DLD1 (cell line): ENCODE measurements at regions not wholly inside any gene's neighbourhood (a gene's known extent, or its start where the extent isn't known, plus 50 kb on each side); places are given as distances from the start of the nearest gene placed in this dataset.

Experiments
- in situ Hi-C: cut with HindIII; loops from 2 replicates; pipeline ENCODE4 v1.10.0; 2017; ENCODE audit warnings: low sequenced_read_pairs

- in situ Hi-C loops, result no loop called here
Observed at GRCh38 chr2:59076079-59076619, 835.0 kb upstream of the FANCL start.

GRCh38 chr2:59074071-59074470 lies 832.9 kb upstream of the FANCL start:
- in situ Hi-C loops, result no loop called here

- in situ Hi-C loops, result no loop called here
Observed at GRCh38 chr2:59073286-59073685, 832.2 kb upstream of the FANCL start.

GRCh38 chr2:59068255-59068654 lies 827.1 kb upstream of the FANCL start:
- in situ Hi-C loops, result no loop called here

GRCh38 chr2:59066787-59067399 lies 825.8 kb upstream of the FANCL start:
- in situ Hi-C loops, result no loop called here

- in situ Hi-C loops, result no loop called here
Observed at GRCh38 chr2:59047373-59047995, 806.4 kb upstream of the FANCL start.

GRCh38 chr2:59046401-59047372 lies 805.6 kb upstream of the FANCL start:
- in situ Hi-C loops, result no loop called here

GRCh38 chr2:59044736-59045135 lies 803.6 kb upstream of the FANCL start:
- in situ Hi-C loops, result no loop called here

- in situ Hi-C loops, result no loop called here
Observed at GRCh38 chr2:59041139-59041538, 800.0 kb upstream of the FANCL start.

- in situ Hi-C loops, result no loop called here
Observed at GRCh38 chr2:59034837-59035236, 793.7 kb upstream of the FANCL start.

- in situ Hi-C loops, result no loop called here
Observed at GRCh38 chr2:59034106-59034505, 793.0 kb upstream of the FANCL start.

- in situ Hi-C loops, result no loop called here
Observed at GRCh38 chr2:59033661-59034060, 792.5 kb upstream of the FANCL start.

- in situ Hi-C loops, result no loop called here
Observed at GRCh38 chr2:59032499-59032898, 791.4 kb upstream of the FANCL start.

GRCh38 chr2:59029058-59029457 lies 787.9 kb upstream of the FANCL start:
- in situ Hi-C loops, result no loop called here

- in situ Hi-C loops, result no loop called here
Observed at GRCh38 chr2:59027320-59027719, 786.2 kb upstream of the FANCL start.

GRCh38 chr2:59025157-59025757 lies 784.1 kb upstream of the FANCL start:
- in situ Hi-C loops, result no loop called here

- in situ Hi-C loops, result no loop called here
Observed at GRCh38 chr2:59021786-59022185, 780.7 kb upstream of the FANCL start.

GRCh38 chr2:59019566-59020159 lies 778.5 kb upstream of the FANCL start:
- in situ Hi-C loops, result no loop called here

GRCh38 chr2:59018737-59019136 lies 777.6 kb upstream of the FANCL start:
- in situ Hi-C loops, result no loop called here

- in situ Hi-C loops, result no loop called here
Observed at GRCh38 chr2:59015027-59015426, 773.9 kb upstream of the FANCL start.

- in situ Hi-C loops, result no loop called here
Observed at GRCh38 chr2:59012971-59013370, 771.8 kb upstream of the FANCL start.
